Gastrocnemius medialis (tissue), 4 donors: ENCODE measurements at regions not wholly inside any gene's neighbourhood (a gene's known extent, or its start where the extent isn't known, plus 50 kb on each side); places are given as distances from the start of the nearest gene placed in this dataset.
"Not testable (repeated sequence)": the region's sequence is repeated elsewhere in the genome, so short reads cannot be mapped to it uniquely, and the experiment has no call there.

ENCODE experiments used
- ATAC-seq, 2 donors: fragments of 150-250 bp; one replicate each; pipeline ENCODE4 v1.9.1; 2016
- DNase-seq, 2 donors: peaks; one replicate each; pipeline ENCODE4 v3.0.0-alpha.2; 2019
- H3K27ac ChIP-seq, 4 donors: fragments of 200-600 bp; sonication (generic); 1 replicate in 1 of 4; 2 replicates in 3 of 4; pipeline ENCODE4 v1.5.1; 2016 to 2018; ENCODE audit warnings: mild to moderate bottlenecking in 2 of 4, moderate library complexity in 1 of 4
- H3K27me3 ChIP-seq, 3 donors: fragments of 200-600 bp; sonication (generic) in 2 of 3; 1 replicate in 1 of 3; 2 replicates in 2 of 3; pipeline versions ENCODE4 v1.5.1 to v1.6.0; 2016 to 2019; ENCODE audit warnings: mild to moderate bottlenecking in 1 of 3, moderate library complexity in 1 of 3
- H3K36me3 ChIP-seq, 2 donors: fragments of 200-600 bp; sonication (generic) in 1 of 2; one replicate each; pipeline ENCODE4 v1.5.1; 2017 to 2018
- H3K4me1 ChIP-seq, 2 donors: fragments of 200-600 bp; sonication (generic) in 1 of 2; one replicate each; pipeline ENCODE4 v1.5.1; 2016 to 2017; ENCODE audit warnings: mild to moderate bottlenecking in 2 of 2
- H3K4me3 ChIP-seq, 4 donors: fragments of 200-600 bp; sonication (generic) in 3 of 4; 1 replicate in 1 of 4; 2 replicates in 3 of 4; pipeline ENCODE4 v1.5.1; 2016 to 2019; ENCODE audit warnings: mild to moderate bottlenecking in 2 of 4
- H3K9me3 ChIP-seq, 3 donors: fragments of 200-600 bp; sonication (generic) in 2 of 3; 1 replicate in 1 of 3; 2 replicates in 2 of 3; pipeline ENCODE4 v1.5.1; 2016 to 2019
- in situ Hi-C, 4 donors: fragments of 200-750 bp; cut with MboI; loops; one replicate each; pipeline versions ENCODE4 v1.15.0 to v1.8.0; 2017; ENCODE audit warnings: low sequenced_read_pairs in 4 of 4
- intact Hi-C: fragments of 100-400 bp; cut with DNase I; formaldehyde crosslinking; loops from one replicate; pipeline ENCODE4 v1.15.1; 2023; ENCODE audit warnings: low total_unique reads

DNA sequence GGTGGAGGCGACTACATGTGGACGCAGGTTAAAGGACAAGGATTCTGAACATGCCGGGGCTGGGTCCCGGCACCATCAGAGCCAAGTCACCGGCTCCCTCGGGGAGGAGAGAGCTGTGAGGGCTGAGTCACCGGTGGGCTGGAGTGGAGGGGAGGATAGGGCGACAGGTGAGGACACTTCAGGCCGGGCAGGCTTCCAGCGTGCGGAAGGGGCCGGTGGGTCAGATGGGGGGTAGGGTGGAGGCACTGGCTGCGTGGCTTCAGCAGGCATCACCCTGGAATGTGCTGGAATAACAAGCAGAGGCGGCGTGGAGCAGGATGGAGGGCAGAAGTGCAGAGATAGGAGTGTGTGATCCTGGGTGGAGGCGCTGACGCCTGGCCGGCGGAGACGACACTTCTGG lies 4435.3 kb upstream of the TPTE start:
- H3K4me3 ChIP-seq, intact Hi-C loops, ATAC-seq, DNase-seq, H3K4me1 ChIP-seq, H3K9me3 ChIP-seq, H3K27me3 ChIP-seq, in situ Hi-C loops, H3K36me3 ChIP-seq, H3K27ac ChIP-seq: not testable (repeated sequence)

DNA sequence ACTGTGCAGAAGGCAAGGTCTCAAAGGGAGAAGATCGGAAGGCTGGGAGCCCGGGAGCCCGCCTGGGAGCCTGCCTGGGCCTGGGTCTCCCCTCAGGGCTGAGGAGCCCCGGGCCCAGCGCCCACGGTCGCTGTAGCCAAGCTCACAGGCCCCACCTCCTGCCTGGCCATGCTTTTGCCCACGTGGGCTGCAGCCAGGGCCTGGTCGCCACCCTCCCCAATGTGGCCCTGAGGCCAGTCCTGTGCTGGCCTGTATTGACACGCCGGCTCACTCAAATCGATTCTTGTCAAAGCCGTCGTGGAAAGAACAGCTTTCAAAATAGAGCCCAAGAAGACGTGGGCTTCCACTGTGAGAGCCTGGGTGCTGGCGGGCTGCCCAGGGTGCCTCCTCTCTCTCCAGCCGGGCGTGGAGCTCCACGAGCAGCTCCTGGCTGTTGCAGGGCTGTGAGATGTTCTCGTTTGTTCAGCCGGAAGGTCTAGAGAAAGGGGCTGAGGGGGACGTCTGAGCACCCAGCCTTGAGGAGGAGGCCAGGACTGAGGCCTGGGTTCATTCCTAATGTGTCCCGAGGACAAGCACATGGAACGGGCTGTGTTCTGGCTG lies 4433.7 kb upstream of the TPTE start:
- H3K9me3 ChIP-seq, in situ Hi-C loops: not testable (repeated sequence)

GRCh38 chr21:6090286-6090908 lies 4431.0 kb upstream of the TPTE start:
- H3K4me3 ChIP-seq, H3K9me3 ChIP-seq, H3K36me3 ChIP-seq, H3K27ac ChIP-seq, intact Hi-C loops, ATAC-seq, DNase-seq, H3K27me3 ChIP-seq, H3K4me1 ChIP-seq, in situ Hi-C loops: not testable (repeated sequence)

More for the DNA sequence above, 4433.7 kb upstream of the TPTE start:
- intact Hi-C loops, H3K4me1 ChIP-seq, ATAC-seq, H3K4me3 ChIP-seq, H3K27me3 ChIP-seq, H3K36me3 ChIP-seq, DNase-seq, H3K27ac ChIP-seq: not testable (repeated sequence)

- DNase-seq, H3K4me1 ChIP-seq, in situ Hi-C loops, H3K27me3 ChIP-seq, H3K9me3 ChIP-seq, H3K4me3 ChIP-seq, H3K36me3 ChIP-seq, intact Hi-C loops, H3K27ac ChIP-seq, ATAC-seq: not testable (repeated sequence)
These were observed 4429.9 kb upstream of the TPTE start for GRCh38 chr21:6091335-6092027.

- H3K27ac ChIP-seq, DNase-seq, intact Hi-C loops: not testable (repeated sequence)
These were observed 4429.0 kb upstream of the TPTE start for GRCh38 chr21:6092401-6092800.

DNA sequence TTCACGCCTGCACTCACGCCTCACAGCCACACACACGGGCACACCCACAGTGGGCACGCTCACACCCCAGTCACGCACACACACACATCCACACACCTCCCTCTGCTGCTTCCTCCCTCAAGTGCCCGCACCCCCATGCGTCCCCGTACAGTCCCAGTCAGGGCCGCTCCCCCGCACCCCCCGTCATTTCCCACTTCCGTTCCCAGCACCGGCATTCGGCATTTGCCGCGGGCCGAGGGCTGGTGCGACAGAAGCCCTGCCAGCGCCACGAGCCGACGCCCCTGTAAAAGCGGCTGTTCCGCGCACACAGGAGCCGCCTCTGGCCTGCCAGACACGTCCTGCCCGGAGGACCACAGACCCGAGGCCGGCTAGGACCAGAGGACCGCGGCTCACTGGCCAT lies 4428.0 kb upstream of the TPTE start:
- H3K4me3 ChIP-seq, H3K4me1 ChIP-seq, H3K9me3 ChIP-seq, H3K36me3 ChIP-seq, DNase-seq, in situ Hi-C loops, H3K27ac ChIP-seq, intact Hi-C loops, H3K27me3 ChIP-seq: not testable (repeated sequence)
- ATAC-seq: peak in 1 of 2 donors; percentile 31

More at GRCh38 chr21:6092401-6092800, 4429.0 kb upstream of the TPTE start:
- H3K4me3 ChIP-seq, H3K9me3 ChIP-seq, H3K36me3 ChIP-seq, H3K27me3 ChIP-seq, H3K4me1 ChIP-seq, in situ Hi-C loops, ATAC-seq: not testable (repeated sequence)

- H3K27me3 ChIP-seq, ATAC-seq, H3K4me3 ChIP-seq, DNase-seq, intact Hi-C loops, H3K9me3 ChIP-seq, H3K4me1 ChIP-seq, H3K27ac ChIP-seq, in situ Hi-C loops, H3K36me3 ChIP-seq: not testable (repeated sequence)
These were observed 4427.5 kb upstream of the TPTE start for GRCh38 chr21:6093870-6094269.

DNA sequence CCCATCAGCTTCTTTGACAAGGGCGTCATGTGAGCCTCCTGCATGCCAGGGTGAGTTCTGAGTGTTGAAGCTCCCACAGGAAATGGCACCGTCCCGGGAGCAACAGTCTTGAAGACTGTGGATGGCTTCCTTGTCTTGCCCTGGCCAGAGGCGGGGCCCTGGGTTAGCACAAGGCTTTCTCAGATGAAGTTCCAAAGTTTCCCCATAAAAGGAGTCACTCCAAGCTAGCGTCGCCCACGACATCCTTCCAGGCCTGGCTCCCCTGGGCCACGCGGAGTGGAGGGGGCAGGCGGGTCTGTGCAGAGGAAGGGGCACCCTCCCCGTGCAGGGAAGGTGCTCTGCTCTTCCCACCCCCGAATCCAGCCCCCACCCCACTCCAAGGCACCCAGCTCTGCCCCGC lies 4426.1 kb upstream of the TPTE start:
- H3K4me3 ChIP-seq, H3K27ac ChIP-seq, in situ Hi-C loops, H3K4me1 ChIP-seq, H3K36me3 ChIP-seq, H3K27me3 ChIP-seq, H3K9me3 ChIP-seq, ATAC-seq, intact Hi-C loops, DNase-seq: not testable (repeated sequence)

GRCh38 chr21:6096560-6097424 lies 4424.6 kb upstream of the TPTE start:
- H3K4me1 ChIP-seq, H3K4me3 ChIP-seq, DNase-seq, H3K27me3 ChIP-seq, H3K9me3 ChIP-seq, intact Hi-C loops, H3K27ac ChIP-seq, ATAC-seq, H3K36me3 ChIP-seq, in situ Hi-C loops: not testable (repeated sequence)

DNA sequence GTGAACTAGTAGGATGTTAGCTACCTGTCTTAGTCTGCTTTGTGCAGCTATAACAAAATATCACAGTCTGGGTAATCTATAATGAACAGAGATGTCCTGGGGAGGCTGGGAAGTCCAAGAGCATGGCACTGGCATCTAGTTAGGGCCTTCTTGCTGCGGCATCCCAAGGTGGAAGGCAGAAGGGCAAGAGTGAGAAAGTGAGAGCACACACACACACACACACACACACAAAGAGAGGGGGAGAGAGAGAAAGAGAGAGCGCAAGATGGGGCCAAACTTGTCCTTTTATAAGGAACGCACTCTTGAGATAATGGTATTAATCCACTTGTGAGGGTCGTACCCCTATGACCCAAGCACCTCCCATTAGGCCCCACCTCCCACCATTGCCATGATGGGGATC lies 4423.6 kb upstream of the TPTE start:
- DNase-seq, intact Hi-C loops, H3K27me3 ChIP-seq, H3K36me3 ChIP-seq, H3K27ac ChIP-seq, in situ Hi-C loops, H3K9me3 ChIP-seq, ATAC-seq, H3K4me1 ChIP-seq, H3K4me3 ChIP-seq: not testable (repeated sequence)

- H3K27me3 ChIP-seq, in situ Hi-C loops, H3K27ac ChIP-seq, intact Hi-C loops, H3K4me3 ChIP-seq, DNase-seq, ATAC-seq, H3K36me3 ChIP-seq, H3K4me1 ChIP-seq, H3K9me3 ChIP-seq: not testable (repeated sequence)
These were observed 4423.0 kb upstream of the TPTE start for GRCh38 chr21:6098191-6098935.
